GM13977 (cell line): ENCODE measurements at regions not wholly inside any gene's neighbourhood (a gene's known extent, or its start where the extent isn't known, plus 50 kb on each side); places are given as distances from the start of the nearest gene placed in this dataset.

Experiments used
- DNase-seq: peaks from one replicate; pipeline ENCODE4 v3.0.0; 2012; ENCODE audit warnings: low spot score
- CTCF ChIP-seq: IDR thresholded peaks from 2 replicates; pipeline ENCODE4 v1.5.1; 2012; ENCODE audit warnings: mild to moderate bottlenecking, control low read depth; ENCODE audit not compliant: insufficient read depth; ENCODE audit errors: extremely low read depth, missing control alignments
- in situ Hi-C: fragments of 300-500 bp; cut with MboI; formaldehyde crosslinking; loops from one replicate; pipeline ENCODE4 v1.12.0; 2022; ENCODE audit warnings: low sequenced_read_pairs, low pct_unique_long_range_greater_than_20kb, mixed read lengths, inconsistent platforms; ENCODE audit not compliant: unreplicated experiment

GRCh38 chr5:21121213-21121612 is 1133.2 kb upstream of the CDH18 start:
- DNase-seq, result no peak
- in situ Hi-C loops, result no loop called here
- no peak for TF ChIP-seq CTCF

- in situ Hi-C loops, result no loop called here
- no peak for DNase-seq
- no peak for TF ChIP-seq CTCF
These were observed 1109.7 kb upstream of the CDH18 start for GRCh38 chr5:21097661-21098060.

GRCh38 chr5:21094619-21095018 is 1106.6 kb upstream of the CDH18 start:
- in situ Hi-C loops, result no loop called here
- DNase-seq, result no peak
- no peak for TF ChIP-seq CTCF

- no peak for DNase-seq
- in situ Hi-C loops, result no loop called here
- TF ChIP-seq CTCF, result no peak
These were observed 1099.8 kb upstream of the CDH18 start for GRCh38 chr5:21087766-21088165.

- TF ChIP-seq CTCF, result no peak
- in situ Hi-C loops, result no loop called here
- no peak for DNase-seq
These were observed 1097.8 kb upstream of the CDH18 start for GRCh38 chr5:21085791-21086190.

GRCh38 chr5:21071986-21072385 is 1084.0 kb upstream of the CDH18 start:
- TF ChIP-seq CTCF, result no peak
- no peak for DNase-seq
- in situ Hi-C loops, result no loop called here

- in situ Hi-C loops, result no loop called here
- no peak for TF ChIP-seq CTCF
- no peak for DNase-seq
These were observed 1083.4 kb upstream of the CDH18 start for GRCh38 chr5:21071421-21071820.
